LNCaP clone FGC (cell line): ENCODE measurements at regions not wholly inside any gene's neighbourhood (a gene's known extent, or its start where the extent isn't known, plus 50 kb on each side); places are given as distances from the start of the nearest gene placed in this dataset.

Experiments used
- DNase-seq: peaks from one replicate; pipeline ENCODE4 v3.0.0-alpha.2; 2011; ENCODE audit warnings: low read depth
- H3K4me3 ChIP-seq: 2 replicates; pipeline ENCODE4 v1.5.1; 2011; ENCODE audit warnings: mild to moderate bottlenecking, low read depth, low read length, control low read depth
- CTCF ChIP-seq: IDR thresholded peaks from 2 replicates; pipeline ENCODE4 v1.5.1; 2012; ENCODE audit warnings: mild to moderate bottlenecking; ENCODE audit not compliant: control insufficient read depth, insufficient read depth; ENCODE audit errors: extremely low read depth

- no peak for DNase-seq
- H3K4me3 ChIP-seq = no peak overlapping the region
- TF ChIP-seq CTCF = no peak
Observed at GRCh38 chr20:48562586-48563116, 265.1 kb downstream of the PREX1 start.

GRCh38 chr20:48558906-48559305, 268.9 kb downstream of the PREX1 start:
- no peak overlapping the region for H3K4me3 ChIP-seq
- DNase-seq = no peak
- TF ChIP-seq CTCF = no peak

- no peak overlapping the region for H3K4me3 ChIP-seq
- DNase-seq = no peak
- no peak for TF ChIP-seq CTCF
Observed at GRCh38 chr20:48557380-48557779, 270.4 kb downstream of the PREX1 start.

- H3K4me3 ChIP-seq = no peak overlapping the region
- DNase-seq = no peak
- no peak for TF ChIP-seq CTCF
Observed at GRCh38 chr20:48556956-48557355, 270.8 kb downstream of the PREX1 start.

GRCh38 chr20:48552550-48552949, 275.2 kb downstream of the PREX1 start:
- no peak overlapping the region for H3K4me3 ChIP-seq
- TF ChIP-seq CTCF = no peak
- DNase-seq = no peak

GRCh38 chr20:48550814-48551213, 277.0 kb downstream of the PREX1 start:
- DNase-seq = no peak
- TF ChIP-seq CTCF = no peak
- H3K4me3 ChIP-seq = no peak overlapping the region

GRCh38 chr20:48547664-48548063, 280.1 kb downstream of the PREX1 start:
- H3K4me3 ChIP-seq = no peak overlapping the region
- no peak for TF ChIP-seq CTCF
- no peak for DNase-seq
